ENCODE measurements at regions not wholly inside any gene's neighbourhood (a gene's known extent, or its start where the extent isn't known, plus 50 kb on each side); places are given as distances from the start of the nearest gene placed in this dataset.

GRCh38 chr2:143835481-143835880 is 684.4 kb downstream of the ZEB2 start:
- peaks cover 5% of the 10 kb centered on the region for H3K36me3 Mint-ChIP-seq (ENCODE audit: low read depth)
- no peak for DNase-seq (ENCODE audit: low read depth, low spot score)
- H3K4me1 Mint-ChIP-seq, result peaks cover 19% of the 10 kb centered on the region
- no peak for TF ChIP-seq CTCF (conservative IDR thresholded peaks at IDR 0.05)
- no peak overlapping the region for H3K27ac Mint-ChIP-seq (ENCODE audit: unreplicated experiment)
- no peak overlapping the region for H3K4me3 Mint-ChIP-seq
- no peaks in the 10 kb centered on the region for H3K27me3 Mint-ChIP-seq (ENCODE audit: low read depth)
- H3K9me3 Mint-ChIP-seq, result peaks cover 11% of the 10 kb centered on the region

GRCh38 chr2:143833015-143833660 is 686.8 kb downstream of the ZEB2 start:
- DNase-seq (ENCODE audit: low read depth, low spot score), result no peak
- peak overlapping the region; percentile 16 for H3K27ac Mint-ChIP-seq (ENCODE audit: unreplicated experiment)
- no peak overlapping the region for H3K4me3 Mint-ChIP-seq
- H3K27me3 Mint-ChIP-seq (ENCODE audit: low read depth), result no peaks in the 10 kb centered on the region
- peaks cover 5% of the 10 kb centered on the region for H3K36me3 Mint-ChIP-seq (ENCODE audit: low read depth)
- no peak for TF ChIP-seq CTCF (conservative IDR thresholded peaks at IDR 0.05)
- H3K4me1 Mint-ChIP-seq, result peaks cover 19% of the 10 kb centered on the region
- H3K9me3 Mint-ChIP-seq, result peaks cover 11% of the 10 kb centered on the region

- Mint-ChIP-seq H3K4me3 (no peak overlapping the region), H3K4me1 (peaks cover 19% of the 10 kb centered on the region), H3K36me3 (ENCODE audit: low read depth) (no peaks in the 10 kb centered on the region), H3K27me3 (ENCODE audit: low read depth) (no peaks in the 10 kb centered on the region), H3K27ac (ENCODE audit: unreplicated experiment) (no peak overlapping the region), H3K9me3 (peaks cover 5% of the 10 kb centered on the region)
- DNase-seq (ENCODE audit: low read depth, low spot score), result no peak
- TF ChIP-seq CTCF (conservative IDR thresholded peaks at IDR 0.05), result no peak
Observed at GRCh38 chr2:143830476-143830875, 689.4 kb downstream of the ZEB2 start.

GRCh38 chr2:143828763-143829537 is 691.0 kb downstream of the ZEB2 start:
- TF ChIP-seq CTCF (conservative IDR thresholded peaks at IDR 0.05), result no peak

GRCh38 chr2:143824791-143825190 is 695.1 kb downstream of the ZEB2 start:
- no peak overlapping the region for H3K27ac Mint-ChIP-seq (ENCODE audit: unreplicated experiment)
- no peak overlapping the region for H3K4me3 Mint-ChIP-seq
- H3K9me3 Mint-ChIP-seq, result peaks cover 2% of the 10 kb centered on the region
- TF ChIP-seq CTCF (conservative IDR thresholded peaks at IDR 0.05), result no peak
- DNase-seq (ENCODE audit: low read depth, low spot score), result no peak
- H3K4me1 Mint-ChIP-seq, result peaks cover 6% of the 10 kb centered on the region
- H3K27me3 Mint-ChIP-seq (ENCODE audit: low read depth), result no peaks in the 10 kb centered on the region
- no peaks in the 10 kb centered on the region for H3K36me3 Mint-ChIP-seq (ENCODE audit: low read depth)

More at GRCh38 chr2:143828763-143829537, 691.0 kb downstream of the ZEB2 start:
- peaks cover 17% of the 10 kb centered on the region for H3K4me1 Mint-ChIP-seq
- no peaks in the 10 kb centered on the region for H3K27me3 Mint-ChIP-seq (ENCODE audit: low read depth)
- peaks cover 2% of the 10 kb centered on the region for H3K9me3 Mint-ChIP-seq
- H3K27ac Mint-ChIP-seq (ENCODE audit: unreplicated experiment), result no peak overlapping the region
- no peaks in the 10 kb centered on the region for H3K36me3 Mint-ChIP-seq (ENCODE audit: low read depth)
- H3K4me3 Mint-ChIP-seq, result no peak overlapping the region
- DNase-seq (ENCODE audit: low read depth, low spot score), result no peak

All from neural crest cell (in vitro differentiated cells).